ENCODE measurements at regions not wholly inside any gene's neighbourhood (a gene's known extent, or its start where the extent isn't known, plus 50 kb on each side); places are given as distances from the start of the nearest gene placed in this dataset.

DNA sequence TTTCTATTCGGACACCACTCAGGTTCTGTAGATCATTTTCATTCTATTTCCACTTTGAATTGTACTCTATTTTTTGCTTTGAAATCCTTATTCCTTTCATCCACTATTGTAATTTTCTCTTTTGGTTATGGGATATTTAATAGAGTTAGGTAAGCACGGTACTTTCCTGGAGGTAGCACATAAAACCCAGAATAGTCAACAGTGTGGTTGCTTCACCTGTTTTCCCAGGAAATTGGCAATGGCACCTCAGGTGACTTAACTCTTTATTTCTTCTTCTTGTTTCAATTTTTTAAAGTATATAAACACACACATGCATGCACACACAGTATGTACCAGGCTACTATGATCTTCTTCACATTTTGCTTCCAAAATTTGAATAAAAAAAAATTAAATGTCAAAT lies 682.0 kb upstream of the TMEFF2 start:
- Histone ChIP-seq H3K27ac (no peak overlapping the region), H3K4me3 (no peak overlapping the region), H3K9me3 (no peaks in the 10 kb centered on the region), H3K4me2 (no peak overlapping the region), H3K4me1 (no peaks in the 10 kb centered on the region)
- ChIA-PET POLR2A (no interaction called here), CTCF (no interaction called here)
- no peak for ATAC-seq
- DNase-seq (ENCODE audit: low read depth in 1 of 2, low spot score in 1 of 2): no peak
- 55% methylated on average over 2 of the region's 2 CpGs for WGBS (ENCODE audit: missing lambda C conversion rate)
- no peak for TF ChIP-seq EHMT2 (IDR thresholded peaks at IDR 0.05; ENCODE audit: low read depth)
- TF ChIP-seq HOXB13 (CRISPR knock-in tag; IDR thresholded peaks at IDR 0.05; ENCODE audit: low read depth): no peak
- TF ChIP-seq SMC3 (IDR thresholded peaks at IDR 0.05): no peak
- FAIRE-seq: no peak

DNA sequence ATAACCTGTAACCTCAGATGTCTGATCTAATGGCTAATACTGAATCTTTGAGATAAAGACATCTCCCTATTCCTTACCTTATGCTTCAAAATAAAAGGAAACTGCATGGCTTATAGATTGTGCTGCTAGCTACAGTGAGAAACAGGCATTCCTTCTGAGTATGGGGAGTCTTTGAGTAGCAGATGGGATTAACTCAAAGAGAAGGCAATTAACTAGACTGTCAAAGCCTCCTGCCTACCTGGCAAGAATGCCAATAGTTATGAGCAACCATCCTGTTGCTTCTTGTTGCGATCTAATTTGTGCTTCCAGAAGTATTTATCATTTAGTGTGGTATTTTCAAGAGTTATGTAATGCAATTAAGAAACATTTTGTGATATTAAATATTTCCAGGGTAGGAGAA lies 660.0 kb upstream of the TMEFF2 start:
- CTCF ChIA-PET: no interaction called here
- no peaks in the 10 kb centered on the region for H3K4me1 ChIP-seq
- ATAC-seq (no peak), DNase-seq (ENCODE audit: low read depth in 1 of 2, low spot score in 1 of 2) (no peak), FAIRE-seq (no peak)
- no peak overlapping the region for H3K4me2 ChIP-seq
- no peak overlapping the region for H3K27ac ChIP-seq
- POLR2A ChIA-PET: no interaction called here
- H3K4me3 ChIP-seq: no peak overlapping the region
- 69% methylated on average over 1 of the region's 1 CpG for WGBS (ENCODE audit: missing lambda C conversion rate)
- no peaks in the 10 kb centered on the region for H3K9me3 ChIP-seq
- TF ChIP-seq ZSCAN20 (CRISPR knock-in tag; IDR thresholded peaks at IDR 0.05) (no peak), RFX5 (IDR thresholded peaks at IDR 0.05) (no peak), HOXA7 (CRISPR knock-in tag; IDR thresholded peaks at IDR 0.05) (no peak), TP53 (CRISPR knock-in tag; IDR thresholded peaks at IDR 0.05) (no peak), CBX8 (IDR thresholded peaks at IDR 0.05) (no peak), EHF (CRISPR knock-in tag; IDR thresholded peaks at IDR 0.05) (no peak), POLR2A (IDR thresholded peaks at IDR 0.05; ENCODE audit: low read length) (no peak), CBX2 (IDR thresholded peaks at IDR 0.05; ENCODE audit: borderline replicate concordance, low read depth) (no peak), RARB (CRISPR knock-in tag; IDR thresholded peaks at IDR 0.05) (no peak), NR3C1 (IDR thresholded peaks at IDR 0.05) (no peak), KDM5A (IDR thresholded peaks at IDR 0.05) (no peak), HEYL (CRISPR knock-in tag; IDR thresholded peaks at IDR 0.05) (no peak), EP300 (IDR thresholded peaks at IDR 0.05) (no peak), ZC3H11A (IDR thresholded peaks at IDR 0.05) (no peak)
- TF ChIP-seq, protein P1, sequence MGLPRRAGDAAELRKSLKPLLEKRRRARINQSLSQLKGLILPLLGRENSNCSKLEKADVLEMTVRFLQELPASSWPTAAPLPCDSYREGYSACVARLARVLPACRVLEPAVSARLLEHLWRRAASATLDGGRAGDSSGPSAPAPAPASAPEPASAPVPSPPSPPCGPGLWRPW (IDR thresholded peaks at IDR 0.05): no peak
- TF ChIP-seq, protein P2, sequence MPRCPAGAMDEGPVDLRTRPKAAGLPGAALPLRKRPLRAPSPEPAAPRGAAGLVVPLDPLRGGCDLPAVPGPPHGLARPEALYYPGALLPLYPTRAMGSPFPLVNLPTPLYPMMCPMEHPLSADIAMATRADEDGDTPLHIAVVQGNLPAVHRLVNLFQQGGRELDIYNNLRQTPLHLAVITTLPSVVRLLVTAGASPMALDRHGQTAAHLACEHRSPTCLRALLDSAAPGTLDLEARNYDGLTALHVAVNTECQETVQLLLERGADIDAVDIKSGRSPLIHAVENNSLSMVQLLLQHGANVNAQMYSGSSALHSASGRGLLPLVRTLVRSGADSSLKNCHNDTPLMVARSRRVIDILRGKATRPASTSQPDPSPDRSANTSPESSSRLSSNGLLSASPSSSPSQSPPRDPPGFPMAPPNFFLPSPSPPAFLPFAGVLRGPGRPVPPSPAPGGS (IDR thresholded peaks at IDR 0.05): no peak
- TF ChIP-seq, protein P3, sequence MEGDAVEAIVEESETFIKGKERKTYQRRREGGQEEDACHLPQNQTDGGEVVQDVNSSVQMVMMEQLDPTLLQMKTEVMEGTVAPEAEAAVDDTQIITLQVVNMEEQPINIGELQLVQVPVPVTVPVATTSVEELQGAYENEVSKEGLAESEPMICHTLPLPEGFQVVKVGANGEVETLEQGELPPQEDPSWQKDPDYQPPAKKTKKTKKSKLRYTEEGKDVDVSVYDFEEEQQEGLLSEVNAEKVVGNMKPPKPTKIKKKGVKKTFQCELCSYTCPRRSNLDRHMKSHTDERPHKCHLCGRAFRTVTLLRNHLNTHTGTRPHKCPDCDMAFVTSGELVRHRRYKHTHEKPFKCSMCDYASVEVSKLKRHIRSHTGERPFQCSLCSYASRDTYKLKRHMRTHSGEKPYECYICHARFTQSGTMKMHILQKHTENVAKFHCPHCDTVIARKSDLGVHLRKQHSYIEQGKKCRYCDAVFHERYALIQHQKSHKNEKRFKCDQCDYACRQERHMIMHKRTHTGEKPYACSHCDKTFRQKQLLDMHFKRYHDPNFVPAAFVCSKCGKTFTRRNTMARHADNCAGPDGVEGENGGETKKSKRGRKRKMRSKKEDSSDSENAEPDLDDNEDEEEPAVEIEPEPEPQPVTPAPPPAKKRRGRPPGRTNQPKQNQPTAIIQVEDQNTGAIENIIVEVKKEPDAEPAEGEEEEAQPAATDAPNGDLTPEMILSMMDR (IDR thresholded peaks at IDR 0.05): no peak
- TF ChIP-seq, protein P4, sequence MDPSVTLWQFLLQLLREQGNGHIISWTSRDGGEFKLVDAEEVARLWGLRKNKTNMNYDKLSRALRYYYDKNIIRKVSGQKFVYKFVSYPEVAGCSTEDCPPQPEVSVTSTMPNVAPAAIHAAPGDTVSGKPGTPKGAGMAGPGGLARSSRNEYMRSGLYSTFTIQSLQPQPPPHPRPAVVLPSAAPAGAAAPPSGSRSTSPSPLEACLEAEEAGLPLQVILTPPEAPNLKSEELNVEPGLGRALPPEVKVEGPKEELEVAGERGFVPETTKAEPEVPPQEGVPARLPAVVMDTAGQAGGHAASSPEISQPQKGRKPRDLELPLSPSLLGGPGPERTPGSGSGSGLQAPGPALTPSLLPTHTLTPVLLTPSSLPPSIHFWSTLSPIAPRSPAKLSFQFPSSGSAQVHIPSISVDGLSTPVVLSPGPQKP (IDR thresholded peaks at IDR 0.05; ENCODE audit: low read depth, low read length): no peak
- TF ChIP-seq, protein P5, sequence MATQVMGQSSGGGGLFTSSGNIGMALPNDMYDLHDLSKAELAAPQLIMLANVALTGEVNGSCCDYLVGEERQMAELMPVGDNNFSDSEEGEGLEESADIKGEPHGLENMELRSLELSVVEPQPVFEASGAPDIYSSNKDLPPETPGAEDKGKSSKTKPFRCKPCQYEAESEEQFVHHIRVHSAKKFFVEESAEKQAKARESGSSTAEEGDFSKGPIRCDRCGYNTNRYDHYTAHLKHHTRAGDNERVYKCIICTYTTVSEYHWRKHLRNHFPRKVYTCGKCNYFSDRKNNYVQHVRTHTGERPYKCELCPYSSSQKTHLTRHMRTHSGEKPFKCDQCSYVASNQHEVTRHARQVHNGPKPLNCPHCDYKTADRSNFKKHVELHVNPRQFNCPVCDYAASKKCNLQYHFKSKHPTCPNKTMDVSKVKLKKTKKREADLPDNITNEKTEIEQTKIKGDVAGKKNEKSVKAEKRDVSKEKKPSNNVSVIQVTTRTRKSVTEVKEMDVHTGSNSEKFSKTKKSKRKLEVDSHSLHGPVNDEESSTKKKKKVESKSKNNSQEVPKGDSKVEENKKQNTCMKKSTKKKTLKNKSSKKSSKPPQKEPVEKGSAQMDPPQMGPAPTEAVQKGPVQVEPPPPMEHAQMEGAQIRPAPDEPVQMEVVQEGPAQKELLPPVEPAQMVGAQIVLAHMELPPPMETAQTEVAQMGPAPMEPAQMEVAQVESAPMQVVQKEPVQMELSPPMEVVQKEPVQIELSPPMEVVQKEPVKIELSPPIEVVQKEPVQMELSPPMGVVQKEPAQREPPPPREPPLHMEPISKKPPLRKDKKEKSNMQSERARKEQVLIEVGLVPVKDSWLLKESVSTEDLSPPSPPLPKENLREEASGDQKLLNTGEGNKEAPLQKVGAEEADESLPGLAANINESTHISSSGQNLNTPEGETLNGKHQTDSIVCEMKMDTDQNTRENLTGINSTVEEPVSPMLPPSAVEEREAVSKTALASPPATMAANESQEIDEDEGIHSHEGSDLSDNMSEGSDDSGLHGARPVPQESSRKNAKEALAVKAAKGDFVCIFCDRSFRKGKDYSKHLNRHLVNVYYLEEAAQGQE (IDR thresholded peaks at IDR 0.05): no peak
- TF ChIP-seq, protein P6, sequence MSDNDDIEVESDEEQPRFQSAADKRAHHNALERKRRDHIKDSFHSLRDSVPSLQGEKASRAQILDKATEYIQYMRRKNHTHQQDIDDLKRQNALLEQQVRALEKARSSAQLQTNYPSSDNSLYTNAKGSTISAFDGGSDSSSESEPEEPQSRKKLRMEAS (IDR thresholded peaks at IDR 0.05): no peak
